Heart right ventricle (tissue), 16 donors: ENCODE measurements at regions not wholly inside any gene's neighbourhood (a gene's known extent, or its start where the extent isn't known, plus 50 kb on each side); places are given as distances from the start of the nearest gene placed in this dataset.

ENCODE experiments used
- ATAC-seq, 8 donors: fragments of 200-7000 bp; cut with Tn5 transposase; one replicate each; pipeline ENCODE4 v1.9.1; 2020; ENCODE audit warnings: mild to moderate bottlenecking in 8 of 8, moderate library complexity in 8 of 8, moderate number of reproducible peaks in 1 of 8
- DNase-seq, 2 donors: peaks; one replicate each; pipeline ENCODE4 v3.0.0-alpha.2; 2020
- H3K27ac ChIP-seq, 10 donors: fragments of 200-600 bp; sonication (generic) in 2 of 10; one replicate each; pipeline versions ENCODE4 v1.5.0 to v1.8.0; 2020 to 2022; ENCODE audit warnings: mild to moderate bottlenecking in 3 of 10
- H3K27me3 ChIP-seq, 7 donors: fragments of 200-600 bp; one replicate each; pipeline ENCODE4 v1.8.0; 2021 to 2022; ENCODE audit warnings: mild to moderate bottlenecking in 2 of 7
- H3K36me3 ChIP-seq, 9 donors: fragments of 200-600 bp; sonication (generic) in 1 of 9; one replicate each; pipeline versions ENCODE4 v1.5.0 to v1.8.0; 2020 to 2022; ENCODE audit warnings: mild to moderate bottlenecking in 2 of 9
- H3K4me1 ChIP-seq, 9 donors: fragments of 200-600 bp; sonication (generic) in 1 of 9; one replicate each; pipeline versions ENCODE4 v1.5.0 to v1.8.0; 2020 to 2022; ENCODE audit warnings: mild to moderate bottlenecking in 4 of 9
- H3K4me3 ChIP-seq, 10 donors: fragments of 200-600 bp; sonication (generic) in 2 of 10; one replicate each; pipeline versions ENCODE4 v1.5.0 to v1.8.0; 2020 to 2022; ENCODE audit warnings: mild to moderate bottlenecking in 7 of 10, moderate library complexity in 2 of 10
- H3K9me3 ChIP-seq, 11 donors: fragments of 200-600 bp in 10 of 11; sonication (generic) in 2 of 11; one replicate each; pipeline versions ENCODE4 v1.5.0 to v1.8.0; 2013 to 2022; ENCODE audit warnings: mild to moderate bottlenecking in 2 of 11, control low read depth in 1 of 11, moderate library complexity in 1 of 11
- CTCF ChIP-seq, 9 donors: fragments of 200-600 bp; sonication (generic) in 2 of 9; IDR thresholded peaks; one replicate each; pipeline versions ENCODE4 v1.5.0 to v1.8.0; 2021 to 2022; ENCODE audit warnings: antibody characterized with exemption in 9 of 9, mild to moderate bottlenecking in 5 of 9, moderate library complexity in 1 of 9
- WGBS, 2 donors: extraction: QIAGEN DNeasy Blood & Tissue Kit; methylation state at CpG; one replicate each; pipeline ENCODE4 v1.1.7; 2013; ENCODE audit warnings: inconsistent platforms in 1 of 2; 5-methylcytosine and 5-hydroxymethylcytosine counted together
- intact Hi-C, 10 donors: fragments of 100-400 bp; cut with DNase I; formaldehyde crosslinking; loops; one replicate each; pipeline versions ENCODE4 v1.11.1 to v1.14.2; 2022
- donor health status: Arrhythmogenic right ventricular cardiomyopathy.
- donor health status: ischemic (EF 13 %, LVEDD 7.1; RV severe dilation, severe dysfunction).
- donor health status: healthy with polysubstance abuse.
- donor health status: DM: no; HTN: yes; CAD: no.
- donor health status: DM: no; HTN: no; CAD: no.
- donor health status: ischemic (EF 25% LVEDD 6.9; RV normal size, moderate dysfunction).
- donor health status: ischemic (EF 25% LVEDD 5.7; RV mildly dilated, moderate dysfunction).
- donor health status: healthy.
- donor health status: DM: yes; HTN: yes; CAD: no.
- donor health status: Ischemic cardiomyopathy.
- donor health status: ischemic (EF 35%, LVEDD 5.7; RV mildly dilated, moderate dysfunction).
- donor health status: nonischemic (EF 11% LVEDD 7.7; RV severe dilation, severe dysfunction).
- donor health status: DM: yes; HTN: yes; CAD: no.
- donor health status: PGD.
- donor health status: ischemic (EF 29% LVEDD 5.4; RV normal size, mild dysfunction).
- donor health status: nonischemic (EF 23%, LVEDD 6.1; RV moderate dilation, normal function).

- intact Hi-C loops = no loop called here
- WGBS, 2 donors = 46 to 49% methylated on average over 2 of the region's 2 CpGs
- H3K27me3 ChIP-seq = peaks cover 0 to 39% (median 19%) of the 10 kb centered on the region in 7 donors
These were observed 471.1 kb upstream of the MEX3C start for GRCh38 chr18:51668607-51669006.

GRCh38 chr18:51686590-51686989 lies 489.1 kb upstream of the MEX3C start:
- Histone ChIP-seq H3K36me3 (no peaks in the 10 kb centered on the region), H3K4me1 (no peaks in the 10 kb centered on the region), H3K4me3 (no peak overlapping the region), H3K27me3 (no peaks in the 10 kb centered on the region), H3K9me3 (peaks cover 0 to 20% (median 4%) of the 10 kb centered on the region in 11 donors), H3K27ac (no peak overlapping the region)
- no peak for TF ChIP-seq CTCF (IDR thresholded peaks at IDR 0.05)
- 74 to 82% methylated on average over 7 of the region's 7 CpGs for WGBS, 2 donors
- ATAC-seq (no peak), DNase-seq (no peak)
- intact Hi-C loops = no loop called here

More at GRCh38 chr18:51668607-51669006, 471.1 kb upstream of the MEX3C start:
- Histone ChIP-seq H3K4me3 (no peak overlapping the region), H3K27ac (no peak overlapping the region), H3K4me1 (no peaks in the 10 kb centered on the region), H3K36me3 (no peaks in the 10 kb centered on the region), H3K9me3 (peaks cover 0 to 8% (median 0%) of the 10 kb centered on the region in 11 donors)
- TF ChIP-seq CTCF (IDR thresholded peaks at IDR 0.05) = no peak
- DNase-seq = no peak
- no peak for ATAC-seq

GRCh38 chr18:51687845-51688585 lies 490.5 kb upstream of the MEX3C start:
- Histone ChIP-seq H3K27ac (no peak overlapping the region), H3K27me3 (no peaks in the 10 kb centered on the region), H3K4me3 (no peak overlapping the region), H3K9me3 (peaks cover 0 to 8% (median 0%) of the 10 kb centered on the region in 11 donors), H3K4me1 (no peaks in the 10 kb centered on the region), H3K36me3 (no peaks in the 10 kb centered on the region)
- DNase-seq (no peak), ATAC-seq (no peak)
- 37 to 59% methylated on average over 2 of the region's 2 CpGs for WGBS, 2 donors
- intact Hi-C loops = no loop called here
- TF ChIP-seq CTCF (IDR thresholded peaks at IDR 0.05) = no peak

GRCh38 chr18:51692612-51693011 lies 495.1 kb upstream of the MEX3C start:
- no peaks in the 10 kb centered on the region for H3K9me3 ChIP-seq

More at GRCh38 chr18:51692612-51693011, 495.1 kb upstream of the MEX3C start:
- Histone ChIP-seq H3K4me3 (no peak overlapping the region), H3K27me3 (no peaks in the 10 kb centered on the region), H3K4me1 (no peaks in the 10 kb centered on the region), H3K36me3 (no peaks in the 10 kb centered on the region), H3K27ac (no peak overlapping the region)
- WGBS, 2 donors = 82 to 83% methylated on average over 2 of the region's 2 CpGs
- intact Hi-C loops = no loop called here
- DNase-seq (no peak), ATAC-seq (no peak)
- TF ChIP-seq CTCF (IDR thresholded peaks at IDR 0.05) = no peak
